Transverse colon (tissue), 3 donors: ENCODE measurements at regions not wholly inside any gene's neighbourhood (a gene's known extent, or its start where the extent isn't known, plus 50 kb on each side); places are given as distances from the start of the nearest gene placed in this dataset.

Experiments
- CTCF ChIP-seq, 5 experiments: fragments of 200-600 bp in 3 of 5; fragments of 450-650 bp in 2 of 5; sonication (generic) in 3 of 5; IDR thresholded peaks; 1 replicate in 2 of 5; 2 replicates in 3 of 5; pipeline ENCODE4 v1.5.1; 2016 to 2017; ENCODE audit warnings: antibody characterized with exemption in 5 of 5, inconsistent platforms in 3 of 5, mild to moderate bottlenecking in 2 of 5, moderate library complexity in 1 of 5
- POLR2A ChIP-seq: fragments of 450-650 bp; IDR thresholded peaks from one replicate; pipeline ENCODE4 v1.6.1; 2016; ENCODE audit warnings: antibody characterized with exemption, mild to moderate bottlenecking, moderate library complexity

DNA sequence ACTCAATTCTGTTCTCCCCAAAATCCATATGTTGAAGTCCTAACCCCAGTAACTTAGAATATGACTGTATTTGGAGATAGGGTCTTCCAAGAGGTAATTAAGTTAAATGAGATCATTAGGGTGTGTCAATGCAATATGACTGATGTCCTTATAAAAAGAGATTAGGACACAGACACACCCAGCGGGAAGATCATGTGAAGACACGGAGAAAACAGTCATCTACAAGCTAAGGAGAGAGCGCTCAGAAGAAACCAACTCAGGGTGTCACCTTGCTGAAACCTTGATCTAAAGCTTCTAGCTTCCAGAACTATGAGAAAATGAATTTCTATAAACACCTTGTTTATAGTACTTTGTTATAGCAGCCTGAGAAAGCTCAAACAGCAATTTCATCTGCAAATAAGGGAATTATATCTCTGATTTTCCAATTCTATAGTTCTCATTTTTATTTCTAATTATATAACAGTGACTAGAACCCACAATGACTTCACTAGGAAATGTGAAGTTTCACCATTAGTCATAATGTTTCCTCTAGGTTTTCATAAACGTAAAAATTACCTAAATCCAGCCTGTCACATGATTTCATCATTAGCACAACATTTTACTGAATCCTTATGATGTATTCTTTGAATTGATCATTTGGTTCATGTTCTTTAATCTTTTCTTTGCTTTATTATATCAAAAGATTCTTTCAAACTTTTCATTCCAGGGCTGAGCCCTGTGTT, 459.1 kb upstream of the MDFIC2 start:
- TF ChIP-seq CTCF (IDR thresholded peaks at IDR 0.05), result no peak
- TF ChIP-seq POLR2A, result no peak
